ENCODE measurements at regions not wholly inside any gene's neighbourhood (a gene's known extent, or its start where the extent isn't known, plus 50 kb on each side); places are given as distances from the start of the nearest gene placed in this dataset.
"Not testable (repeated sequence)": the region's sequence is repeated elsewhere in the genome, so short reads cannot be mapped to it uniquely, and the experiment has no call there.

GRCh38 chr21:17391811-17392340 is 121.0 kb upstream of the CXADR start:
- in situ Hi-C loops (cut with MboI; ENCODE audit: low sequenced_read_pairs in 4 of 4): loop anchor here in 2 of 4 donors (25.0 kb wide), 1 partner anchor 170 kb away; no protein-coding TSS in a partner anchor
- no peak for ATAC-seq
- intact Hi-C loops (cut with DNase I; ENCODE audit: low total_unique reads): no loop called here

GRCh38 chr21:17393413-17393812 is 119.4 kb upstream of the CXADR start:
- TF ChIP-seq CTCF (IDR thresholded peaks at IDR 0.05 in 4 of 5, conservative IDR thresholded peaks at IDR 0.05 in 1 of 5) (no peak), POLR2A (IDR thresholded peaks at IDR 0.05) (no peak)
- Histone ChIP-seq H3K36me3 (no peaks in the 10 kb centered on the region), H3K27me3 (no peaks in the 10 kb centered on the region), H3K27ac (no peak overlapping the region), H3K4me1 (no peaks in the 10 kb centered on the region), H3K4me3 (no peak overlapping the region), H3K9me3 (no peaks in the 10 kb centered on the region)
- ATAC-seq (no peak), DNase-seq (no peak)
- in situ Hi-C loops (cut with MboI; ENCODE audit: low sequenced_read_pairs in 4 of 4) (loop anchor here in 2 of 4 donors (25.0 kb wide), 1 partner anchor 169 kb away; no protein-coding TSS in a partner anchor), intact Hi-C loops (cut with DNase I; ENCODE audit: low total_unique reads) (no loop called here)

More at GRCh38 chr21:17391811-17392340, 121.0 kb upstream of the CXADR start:
- no peaks in the 10 kb centered on the region for H3K27me3 ChIP-seq
- no peaks in the 10 kb centered on the region for H3K36me3 ChIP-seq
- no peaks in the 10 kb centered on the region for H3K4me1 ChIP-seq
- H3K4me3 ChIP-seq: no peak overlapping the region
- H3K27ac ChIP-seq: no peak overlapping the region
- DNase-seq: no peak
- H3K9me3 ChIP-seq: no peaks in the 10 kb centered on the region
- TF ChIP-seq CTCF (IDR thresholded peaks at IDR 0.05 in 4 of 5, conservative IDR thresholded peaks at IDR 0.05 in 1 of 5): no peak
- no peak for TF ChIP-seq POLR2A (IDR thresholded peaks at IDR 0.05)

GRCh38 chr21:17396948-17397347 is 115.9 kb upstream of the CXADR start:
- intact Hi-C loops (cut with DNase I; ENCODE audit: low total_unique reads): no loop called here

GRCh38 chr21:17397703-17398102 is 115.1 kb upstream of the CXADR start:
- in situ Hi-C loops (cut with MboI; ENCODE audit: low sequenced_read_pairs in 4 of 4): loop anchor here in 2 of 4 donors (25.0 kb wide), 1 partner anchor 165 kb away; no protein-coding TSS in a partner anchor
- Histone ChIP-seq H3K27ac (no peak overlapping the region), H3K27me3 (no peaks in the 10 kb centered on the region), H3K36me3 (no peaks in the 10 kb centered on the region), H3K4me3 (no peak overlapping the region), H3K9me3 (no peaks in the 10 kb centered on the region), H3K4me1 (no peaks in the 10 kb centered on the region)
- TF ChIP-seq POLR2A (IDR thresholded peaks at IDR 0.05): no peak
- no peak for TF ChIP-seq CTCF (IDR thresholded peaks at IDR 0.05 in 4 of 5, conservative IDR thresholded peaks at IDR 0.05 in 1 of 5)
- DNase-seq (no peak), ATAC-seq (no peak)
- intact Hi-C loops (cut with DNase I; ENCODE audit: low total_unique reads): no loop called here

More at GRCh38 chr21:17396948-17397347, 115.9 kb upstream of the CXADR start:
- Histone ChIP-seq H3K27ac (no peak overlapping the region), H3K4me1 (no peaks in the 10 kb centered on the region), H3K27me3 (no peaks in the 10 kb centered on the region), H3K9me3 (no peaks in the 10 kb centered on the region), H3K36me3 (no peaks in the 10 kb centered on the region), H3K4me3 (no peak overlapping the region)
- in situ Hi-C loops (cut with MboI; ENCODE audit: low sequenced_read_pairs in 4 of 4): loop anchor here in 2 of 4 donors (25.0 kb wide), 1 partner anchor 165 kb away; no protein-coding TSS in a partner anchor
- TF ChIP-seq POLR2A (IDR thresholded peaks at IDR 0.05) (no peak), CTCF (IDR thresholded peaks at IDR 0.05 in 4 of 5, conservative IDR thresholded peaks at IDR 0.05 in 1 of 5) (no peak)
- DNase-seq: no peak
- ATAC-seq: no peak

- H3K9me3 ChIP-seq; ATAC-seq; H3K4me1 ChIP-seq; H3K27ac ChIP-seq; H3K4me3 ChIP-seq; intact Hi-C loops (cut with DNase I; ENCODE audit: low total_unique reads); DNase-seq; H3K27me3 ChIP-seq; H3K36me3 ChIP-seq: not testable (repeated sequence)
- in situ Hi-C loops (cut with MboI; ENCODE audit: low sequenced_read_pairs in 4 of 4): loop anchor here in 2 of 4 donors (25.0 kb wide), 1 partner anchor 163 kb away; no protein-coding TSS in a partner anchor
Observed at GRCh38 chr21:17398954-17399353, 113.9 kb upstream of the CXADR start.

All from gastrocnemius medialis (tissue), 4 donors.